Glutamatergic neuron (in vitro differentiated cells): ENCODE measurements at regions not wholly inside any gene's neighbourhood (a gene's known extent, or its start where the extent isn't known, plus 50 kb on each side); places are given as distances from the start of the nearest gene placed in this dataset.
A peak's percentile ranks its signal among the peaks of the same experiment; 100 is the strongest.

Source experiments
- DNase-seq: peaks from one replicate; pipeline ENCODE4 v3.0.0; 2022
- H3K27ac Mint-ChIP-seq: one replicate; pipeline ENCODE4 v1.8.0; 2020; ENCODE audit warnings: mild to moderate bottlenecking, mixed read lengths, inconsistent platforms; ENCODE audit not compliant: unreplicated experiment
- H3K27me3 Mint-ChIP-seq: one replicate; pipeline ENCODE4 v1.8.0; 2020; ENCODE audit warnings: mild to moderate bottlenecking, moderate library complexity, mixed read lengths, inconsistent platforms; ENCODE audit not compliant: unreplicated experiment
- H3K36me3 Mint-ChIP-seq: one replicate; pipeline ENCODE4 v1.8.0; 2020; ENCODE audit warnings: mild to moderate bottlenecking, mixed read lengths, inconsistent platforms; ENCODE audit not compliant: unreplicated experiment
- H3K4me1 Mint-ChIP-seq: one replicate; pipeline ENCODE4 v1.8.0; 2020; ENCODE audit warnings: mild to moderate bottlenecking, low read depth, mixed read lengths, inconsistent platforms; ENCODE audit not compliant: unreplicated experiment
- H3K4me3 Mint-ChIP-seq: one replicate; pipeline ENCODE4 v1.8.0; 2020; ENCODE audit warnings: mild to moderate bottlenecking, mixed read lengths, inconsistent platforms; ENCODE audit not compliant: unreplicated experiment
- H3K9me3 Mint-ChIP-seq: one replicate; pipeline ENCODE4 v1.8.0; 2020; ENCODE audit warnings: mild to moderate bottlenecking, moderate library complexity, mixed read lengths, inconsistent platforms; ENCODE audit not compliant: unreplicated experiment
- CTCF ChIP-seq: fragments of 200-600 bp; sonication (generic); IDR thresholded peaks from one replicate; pipeline ENCODE4 v1.5.0; 2021; ENCODE audit not compliant: partially characterized antibody, unreplicated experiment

DNA sequence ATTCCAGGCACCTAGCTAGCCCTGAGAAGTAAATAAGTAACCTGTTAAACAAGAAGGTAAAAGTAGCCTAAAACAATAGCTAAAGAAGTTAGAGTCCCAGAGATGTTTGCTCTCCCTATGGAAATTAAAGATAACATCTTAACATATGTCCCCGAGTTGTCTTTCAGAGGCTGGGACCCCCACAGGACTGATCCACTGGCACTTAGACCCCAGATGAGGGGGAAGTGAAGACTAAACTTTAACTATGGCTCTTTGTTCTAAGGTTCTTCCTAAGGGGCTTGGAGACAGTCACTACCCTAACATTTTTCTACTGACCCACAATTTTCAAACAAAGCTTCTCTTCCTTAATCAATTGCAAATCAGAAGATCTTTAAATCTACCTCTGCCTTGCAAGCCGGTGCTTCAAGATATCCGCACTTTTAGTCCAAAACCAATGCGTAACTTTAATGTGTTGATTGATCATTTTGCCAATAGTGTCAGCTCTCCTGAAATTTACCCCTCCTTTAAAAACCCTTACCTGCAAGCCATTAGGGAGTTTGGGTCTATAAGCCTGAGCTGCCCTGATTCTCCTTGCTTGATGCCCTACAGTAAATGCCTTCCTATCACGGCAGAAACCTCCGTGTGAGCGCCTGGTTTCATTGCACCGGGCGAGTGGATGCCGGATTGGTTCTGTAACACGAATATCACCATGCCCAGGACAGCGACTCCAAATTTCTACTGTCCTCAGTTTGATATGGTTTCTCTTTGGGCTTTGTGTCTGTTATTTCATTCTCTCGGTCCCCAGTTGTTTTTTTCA is 404.4 kb downstream of the SIPA1L2 start:
- Mint-ChIP-seq H3K36me3 (no peaks in the 10 kb centered on the region), H3K27ac (peak overlapping the region; percentile 72), H3K4me1 (peaks cover 27% of the 10 kb centered on the region), H3K27me3 (peaks cover 2% of the 10 kb centered on the region), H3K4me3 (peak overlapping the region; percentile 43), H3K9me3 (peaks cover 7% of the 10 kb centered on the region)
- TF ChIP-seq CTCF, result no peak
- DNase-seq, result no peak

DNA sequence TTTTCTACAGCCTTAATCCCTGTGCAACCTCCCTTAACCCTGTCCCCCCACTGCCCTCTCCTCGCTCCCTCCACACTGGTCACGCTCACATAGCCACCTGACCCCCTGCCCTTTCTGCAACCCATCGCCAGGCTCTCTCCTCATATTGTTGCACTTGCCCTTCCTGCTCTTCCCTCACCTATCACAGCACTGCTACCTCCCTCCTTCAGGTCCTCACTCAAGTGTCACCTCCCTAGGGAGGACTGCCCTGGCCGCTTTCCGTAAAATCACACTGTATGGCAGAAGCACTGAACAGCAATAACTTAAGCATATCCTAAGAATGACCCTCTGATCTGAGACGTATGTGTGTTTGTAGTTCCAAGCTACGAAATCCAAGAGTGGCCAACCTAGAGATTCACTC is 406.0 kb downstream of the SIPA1L2 start:
- H3K27me3 Mint-ChIP-seq, result peaks cover 2% of the 10 kb centered on the region
- peaks cover 1% of the 10 kb centered on the region for H3K9me3 Mint-ChIP-seq
- no peak overlapping the region for H3K27ac Mint-ChIP-seq
- no peaks in the 10 kb centered on the region for H3K36me3 Mint-ChIP-seq
- H3K4me3 Mint-ChIP-seq, result no peak overlapping the region
- no peak for DNase-seq
- H3K4me1 Mint-ChIP-seq, result peaks cover 24% of the 10 kb centered on the region
- TF ChIP-seq CTCF, result no peak

GRCh38 chr1:232223183-232223708 is 406.7 kb downstream of the SIPA1L2 start:
- no peak overlapping the region for H3K4me3 Mint-ChIP-seq
- no peak for TF ChIP-seq CTCF
- H3K4me1 Mint-ChIP-seq, result peaks cover 24% of the 10 kb centered on the region
- peaks cover 1% of the 10 kb centered on the region for H3K9me3 Mint-ChIP-seq
- peaks cover 2% of the 10 kb centered on the region for H3K36me3 Mint-ChIP-seq
- no peak overlapping the region for H3K27ac Mint-ChIP-seq
- no peak for DNase-seq
- H3K27me3 Mint-ChIP-seq, result peaks cover 2% of the 10 kb centered on the region

- no peak for TF ChIP-seq CTCF
- Mint-ChIP-seq H3K9me3 (peaks cover 1% of the 10 kb centered on the region), H3K27me3 (peaks cover 2% of the 10 kb centered on the region), H3K4me1 (peaks cover 22% of the 10 kb centered on the region), H3K4me3 (no peak overlapping the region), H3K27ac (no peak overlapping the region), H3K36me3 (peaks cover 4% of the 10 kb centered on the region)
- no peak for DNase-seq
Measured at GRCh38 chr1:232222614-232223013, 407.3 kb downstream of the SIPA1L2 start.

DNA sequence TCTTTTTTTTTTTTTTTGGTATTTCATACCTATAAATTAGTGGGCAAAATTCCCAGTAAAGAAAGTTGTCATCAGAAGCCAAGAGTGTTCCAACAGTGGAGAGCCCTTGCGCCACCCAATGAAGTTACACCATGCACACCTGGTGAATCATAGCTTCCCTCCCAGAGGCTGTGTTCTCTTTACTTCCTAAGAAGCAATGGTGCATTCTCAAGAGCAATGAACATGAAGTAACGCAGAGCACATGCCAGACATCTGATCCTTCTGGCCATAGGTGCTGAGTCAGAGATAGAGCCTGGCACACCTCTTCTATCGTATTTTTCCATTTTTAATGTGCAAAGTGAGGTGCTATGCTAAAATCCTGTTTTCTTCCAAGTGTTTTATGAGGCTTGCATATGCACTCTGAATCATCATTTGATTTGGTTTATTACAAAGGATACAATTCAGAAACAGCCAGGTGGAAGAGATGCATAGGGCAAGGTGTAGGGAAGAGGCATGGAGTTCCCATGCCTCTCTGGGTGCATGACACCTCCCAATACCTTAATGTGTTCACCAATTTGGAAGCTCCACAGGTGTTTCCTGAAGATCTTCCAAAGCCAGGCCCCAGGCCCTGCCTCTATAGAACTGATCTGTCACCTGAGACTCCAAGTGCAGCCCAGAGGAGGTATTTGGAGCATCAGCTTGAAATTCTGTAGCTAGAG is 408.0 kb downstream of the SIPA1L2 start:
- no peak for TF ChIP-seq CTCF
- Mint-ChIP-seq H3K27ac (no peak overlapping the region), H3K36me3 (peaks cover 4% of the 10 kb centered on the region), H3K9me3 (peaks cover 1% of the 10 kb centered on the region), H3K4me3 (no peak overlapping the region), H3K27me3 (peaks cover 2% of the 10 kb centered on the region), H3K4me1 (peaks cover 16% of the 10 kb centered on the region)
- no peak for DNase-seq
